ENCODE measurements at regions not wholly inside any gene's neighbourhood (a gene's known extent, or its start where the extent isn't known, plus 50 kb on each side); places are given as distances from the start of the nearest gene placed in this dataset.
"Not testable (repeated sequence)": the region's sequence is repeated elsewhere in the genome, so short reads cannot be mapped to it uniquely, and the experiment has no call there.

- H3K4me3 ChIP-seq (ENCODE audit: low read depth, low read length); H3K36me3 ChIP-seq (ENCODE audit: control insufficient read depth, insufficient read depth, low read length); intact Hi-C loops (cut with micrococcal nuclease; ENCODE audit: unreplicated experiment); H3K4me3 Mint-ChIP-seq (ENCODE audit: unreplicated experiment); H3K4me1 ChIP-seq; H3K27me3 ChIP-seq (replicated peaks; ENCODE audit: control insufficient read depth, insufficient read depth, low read length); H3K27me3 Mint-ChIP-seq (ENCODE audit: insufficient read depth, unreplicated experiment); BruUV-seq (replicated peaks); CTCF ChIA-PET; DNase-seq; H3K4me1 Mint-ChIP-seq (ENCODE audit: low read depth, unreplicated experiment); POLR2A ChIA-PET; H3K36me3 Mint-ChIP-seq (ENCODE audit: insufficient read depth, unreplicated experiment); H3K27ac Mint-ChIP-seq (ENCODE audit: unreplicated experiment); H3K9me3 ChIP-seq; H3K9me3 Mint-ChIP-seq (ENCODE audit: unreplicated experiment): not testable (repeated sequence)
Observed at GRCh38 chr9:62597128-62597527, 1407.3 kb downstream of the SPATA31A7 start.
